Neural crest cell (in vitro differentiated cells): ENCODE measurements at regions not wholly inside any gene's neighbourhood (a gene's known extent, or its start where the extent isn't known, plus 50 kb on each side); places are given as distances from the start of the nearest gene placed in this dataset.

Experiments
- DNase-seq: peaks from one replicate; pipeline ENCODE4 v3.0.0; 2021; ENCODE audit warnings: low read depth, mixed read lengths, low spot score
- H3K27ac Mint-ChIP-seq: one replicate; pipeline ENCODE4 v1.8.0; 2021; ENCODE audit warnings: mild to moderate bottlenecking, mixed read lengths; ENCODE audit not compliant: unreplicated experiment
- H3K27me3 Mint-ChIP-seq: 2 replicates; pipeline ENCODE4 v1.8.0; 2021; ENCODE audit warnings: low read depth, mild to moderate bottlenecking, mixed read lengths
- H3K36me3 Mint-ChIP-seq: 2 replicates; pipeline ENCODE4 v1.8.0; 2021; ENCODE audit warnings: low read depth, mild to moderate bottlenecking, mixed read lengths
- H3K4me1 Mint-ChIP-seq: 2 replicates; pipeline ENCODE4 v1.8.0; 2021; ENCODE audit warnings: mixed read lengths
- H3K4me3 Mint-ChIP-seq: one replicate; pipeline ENCODE4 v1.8.0; 2021; ENCODE audit warnings: mild to moderate bottlenecking, mixed read lengths
- H3K9me3 Mint-ChIP-seq: 2 replicates; pipeline ENCODE4 v1.8.0; 2021; ENCODE audit warnings: mixed read lengths
- TF ChIP-seq, protein P1 (sequence below): fragments of 200-600 bp; sonication (generic); conservative IDR thresholded peaks from 2 replicates; pipeline ENCODE4 v1.5.0; 2021; ENCODE audit warnings: antibody characterized with exemption, mild to moderate bottlenecking

DNA sequence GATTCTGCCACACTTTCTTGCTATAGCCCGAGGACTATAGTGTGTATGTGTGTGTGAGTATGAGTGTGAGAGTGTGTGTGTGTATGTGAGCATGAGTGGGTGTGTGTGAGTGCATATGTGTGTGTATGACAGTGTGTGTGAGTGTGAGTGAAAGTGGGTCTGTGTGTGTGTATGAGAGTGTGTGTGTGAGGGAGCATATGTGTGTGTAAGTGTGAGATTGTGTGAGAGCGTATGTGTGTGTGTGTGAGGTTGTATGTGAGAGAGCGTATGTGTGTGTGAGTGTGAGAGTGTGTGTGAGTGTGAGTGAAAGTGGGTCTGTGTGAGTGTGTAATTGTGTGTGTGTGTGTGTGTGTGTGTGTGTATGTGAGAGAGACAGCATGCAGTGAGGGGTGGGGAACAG lies 89.0 kb upstream of the ACSL3 start:
- Mint-ChIP-seq H3K4me3 (no peak overlapping the region), H3K27me3 (no peaks in the 10 kb centered on the region), H3K36me3 (no peaks in the 10 kb centered on the region), H3K27ac (no peak overlapping the region), H3K9me3 (peaks cover 10% of the 10 kb centered on the region), H3K4me1 (peaks cover 17% of the 10 kb centered on the region)
- DNase-seq = no peak
- TF ChIP-seq, protein P1, sequence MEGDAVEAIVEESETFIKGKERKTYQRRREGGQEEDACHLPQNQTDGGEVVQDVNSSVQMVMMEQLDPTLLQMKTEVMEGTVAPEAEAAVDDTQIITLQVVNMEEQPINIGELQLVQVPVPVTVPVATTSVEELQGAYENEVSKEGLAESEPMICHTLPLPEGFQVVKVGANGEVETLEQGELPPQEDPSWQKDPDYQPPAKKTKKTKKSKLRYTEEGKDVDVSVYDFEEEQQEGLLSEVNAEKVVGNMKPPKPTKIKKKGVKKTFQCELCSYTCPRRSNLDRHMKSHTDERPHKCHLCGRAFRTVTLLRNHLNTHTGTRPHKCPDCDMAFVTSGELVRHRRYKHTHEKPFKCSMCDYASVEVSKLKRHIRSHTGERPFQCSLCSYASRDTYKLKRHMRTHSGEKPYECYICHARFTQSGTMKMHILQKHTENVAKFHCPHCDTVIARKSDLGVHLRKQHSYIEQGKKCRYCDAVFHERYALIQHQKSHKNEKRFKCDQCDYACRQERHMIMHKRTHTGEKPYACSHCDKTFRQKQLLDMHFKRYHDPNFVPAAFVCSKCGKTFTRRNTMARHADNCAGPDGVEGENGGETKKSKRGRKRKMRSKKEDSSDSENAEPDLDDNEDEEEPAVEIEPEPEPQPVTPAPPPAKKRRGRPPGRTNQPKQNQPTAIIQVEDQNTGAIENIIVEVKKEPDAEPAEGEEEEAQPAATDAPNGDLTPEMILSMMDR = no peak

DNA sequence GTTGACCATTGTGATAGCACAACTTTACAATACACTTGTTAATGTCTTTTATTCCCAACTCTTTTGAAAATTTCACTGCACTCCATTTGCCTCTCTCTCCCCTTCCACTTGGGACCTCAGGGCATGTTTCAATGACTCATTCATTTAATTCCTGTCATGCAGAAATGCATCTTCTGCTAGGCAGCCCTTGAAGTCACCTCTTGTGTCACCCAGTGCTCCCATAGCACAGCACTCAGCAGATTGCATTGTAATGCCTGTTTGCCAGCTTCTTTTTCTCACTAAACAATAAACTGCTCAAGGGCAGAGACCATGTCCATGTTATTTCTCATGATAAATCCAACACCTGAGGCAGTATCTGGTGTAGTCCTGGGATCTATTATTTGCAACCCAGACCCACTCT lies 85.9 kb upstream of the ACSL3 start:
- H3K27me3 Mint-ChIP-seq = no peaks in the 10 kb centered on the region
- TF ChIP-seq, protein P1 = no peak
- H3K4me1 Mint-ChIP-seq = peaks cover 28% of the 10 kb centered on the region
- no peak for DNase-seq
- H3K36me3 Mint-ChIP-seq = no peaks in the 10 kb centered on the region
- H3K9me3 Mint-ChIP-seq = peaks cover 10% of the 10 kb centered on the region
- H3K27ac Mint-ChIP-seq = no peak overlapping the region
- H3K4me3 Mint-ChIP-seq = no peak overlapping the region

GRCh38 chr2:222776792-222777191 lies 84.0 kb upstream of the ACSL3 start:
- DNase-seq = no peak
- peaks cover 3% of the 10 kb centered on the region for H3K9me3 Mint-ChIP-seq
- H3K27me3 Mint-ChIP-seq = no peaks in the 10 kb centered on the region
- TF ChIP-seq, protein P1 = no peak
- no peak overlapping the region for H3K27ac Mint-ChIP-seq
- H3K4me3 Mint-ChIP-seq = no peak overlapping the region
- no peaks in the 10 kb centered on the region for H3K36me3 Mint-ChIP-seq
- peaks cover 32% of the 10 kb centered on the region for H3K4me1 Mint-ChIP-seq

DNA sequence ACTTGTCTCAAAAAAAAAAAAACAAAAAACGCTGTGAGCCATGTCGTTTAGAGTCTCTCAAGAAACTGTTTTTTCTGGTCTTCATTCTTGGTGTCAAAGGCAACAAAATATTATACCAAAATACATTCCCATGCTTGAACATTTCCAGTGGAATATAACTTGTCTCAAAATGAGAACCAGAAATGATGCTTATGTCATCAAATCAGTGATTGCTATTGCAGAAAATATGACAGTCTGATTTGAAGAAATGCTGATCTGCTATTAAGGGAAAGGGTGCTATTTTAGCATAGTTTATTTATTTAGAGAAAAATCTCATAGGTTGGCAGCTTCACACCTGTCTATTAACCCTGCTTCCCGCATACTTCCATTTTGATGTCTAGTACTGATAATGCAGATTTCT lies 82.4 kb upstream of the ACSL3 start:
- no peaks in the 10 kb centered on the region for H3K36me3 Mint-ChIP-seq
- peaks cover 3% of the 10 kb centered on the region for H3K9me3 Mint-ChIP-seq
- no peak overlapping the region for H3K27ac Mint-ChIP-seq
- H3K27me3 Mint-ChIP-seq = no peaks in the 10 kb centered on the region
- TF ChIP-seq, protein P1 = no peak
- DNase-seq = no peak
- no peak overlapping the region for H3K4me3 Mint-ChIP-seq
- peaks cover 32% of the 10 kb centered on the region for H3K4me1 Mint-ChIP-seq

DNA sequence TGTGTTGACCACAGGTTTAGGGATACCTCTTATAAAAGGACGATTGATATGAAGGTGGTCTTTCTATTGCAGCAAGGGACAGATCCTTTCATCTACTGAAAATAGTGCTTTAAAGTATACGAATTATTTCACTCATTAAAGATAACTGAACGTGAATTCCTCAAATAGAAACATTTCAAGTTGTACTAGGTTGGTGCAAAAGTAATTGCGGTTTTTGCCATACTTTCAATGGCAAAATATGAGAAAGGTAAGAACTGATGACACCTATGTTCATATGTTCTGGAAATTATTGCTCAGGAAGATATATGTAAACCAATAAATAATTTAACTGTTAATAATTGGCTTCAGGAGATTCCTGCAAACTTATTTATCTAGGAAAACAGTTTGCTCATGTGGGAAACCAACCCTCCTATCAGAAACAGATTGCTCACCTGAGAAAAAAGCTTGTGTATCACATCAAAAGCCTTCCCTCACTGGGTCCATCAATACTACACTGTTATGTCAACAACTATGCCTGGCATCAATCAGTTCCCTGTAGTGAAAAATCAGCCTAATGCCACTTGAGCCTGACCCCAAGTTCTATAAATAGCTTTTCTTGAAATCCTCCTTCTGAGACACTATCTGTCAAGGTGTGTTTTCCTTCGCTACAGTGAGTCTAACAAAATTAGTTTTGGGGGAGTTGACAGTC lies 81.5 kb upstream of the ACSL3 start:
- DNase-seq = no peak
- H3K9me3 Mint-ChIP-seq = peaks cover 3% of the 10 kb centered on the region
- TF ChIP-seq, protein P1 = no peak
- no peaks in the 10 kb centered on the region for H3K36me3 Mint-ChIP-seq
- H3K4me3 Mint-ChIP-seq = no peak overlapping the region
- peaks cover 28% of the 10 kb centered on the region for H3K4me1 Mint-ChIP-seq
- H3K27ac Mint-ChIP-seq = no peak overlapping the region
- no peaks in the 10 kb centered on the region for H3K27me3 Mint-ChIP-seq
